Right lobe of liver (tissue), 6 donors: ENCODE measurements at regions not wholly inside any gene's neighbourhood (a gene's known extent, or its start where the extent isn't known, plus 50 kb on each side); places are given as distances from the start of the nearest gene placed in this dataset.

Experiments
- ATAC-seq, 4 donors: fragments of 200-7000 bp; cut with Tn5 transposase; one replicate each; pipeline ENCODE4 v1.9.1; 2020; ENCODE audit warnings: mild to moderate bottlenecking in 4 of 4, moderate library complexity in 4 of 4
- DNase-seq, 3 donors: peaks; one replicate each; pipeline ENCODE4 v3.0.0-alpha.2; 2020
- H3K27ac ChIP-seq, 3 donors: fragments of 200-600 bp; one replicate each; pipeline ENCODE4 v1.8.0; 2022
- H3K27me3 ChIP-seq, 2 donors: fragments of 200-600 bp; one replicate each; pipeline ENCODE4 v1.8.0; 2022
- H3K36me3 ChIP-seq, 4 donors: fragments of 200-600 bp; sonication (generic) in 1 of 4; one replicate each; pipeline versions ENCODE4 v1.5.1 to v1.8.0; 2017 to 2022; ENCODE audit warnings: control low read depth in 1 of 4
- H3K4me1 ChIP-seq, 4 donors: fragments of 200-600 bp; sonication (generic) in 1 of 4; one replicate each; pipeline versions ENCODE4 v1.5.1 to v1.8.0; 2017 to 2022; ENCODE audit warnings: control low read depth in 1 of 4
- H3K4me3 ChIP-seq, 3 donors: fragments of 200-600 bp; one replicate each; pipeline ENCODE4 v1.8.0; 2022
- H3K9me3 ChIP-seq, 4 donors: fragments of 200-600 bp; sonication (generic) in 1 of 4; one replicate each; pipeline versions ENCODE4 v1.5.1 to v1.8.0; 2017 to 2022; ENCODE audit warnings: control low read depth in 1 of 4
- POLR2A ChIP-seq: fragments of 450-650 bp; IDR thresholded peaks from one replicate; pipeline ENCODE4 v1.6.1; 2017; ENCODE audit warnings: antibody characterized with exemption, mild to moderate bottlenecking
- WGBS: methylation state at CpG from one replicate; pipeline ENCODE4 v1.1.6; 2018; ENCODE audit warnings: low coverage, low lambda C conversion rate; ENCODE audit not compliant: insufficient coverage; ENCODE audit errors: missing lambda C conversion rate; 5-methylcytosine and 5-hydroxymethylcytosine counted together
- intact Hi-C, 2 donors: fragments of 100-400 bp; cut with DNase I; formaldehyde crosslinking; loops; one replicate each; pipeline versions ENCODE4 v1.11.2 to v1.14.1; 2022
- TF ChIP-seq, protein P1 (sequence below), 4 donors: fragments of 200-600 bp in 3 of 4; fragments of 450-650 bp in 1 of 4; IDR thresholded peaks; one replicate each; pipeline versions ENCODE4 v1.5.1 to v1.8.0; 2016 to 2022; ENCODE audit warnings: antibody characterized with exemption in 4 of 4, mild to moderate bottlenecking in 2 of 4
- donor health status: DM: no; HTN: yes; CAD: no.
- donor health status: DM: no; HTN: no; CAD: no.
- donor health status: DM: no; HTN: no; CAD: no.
- donor health status: DM: no; HTN: yes; CAD: no.
- donor health status: DM: no; HTN: yes; CAD: no.

GRCh38 chr2:118791483-118791882, 56.0 kb downstream of the EN1 start:
- no peaks in the 10 kb centered on the region for H3K36me3 ChIP-seq
- no peaks in the 10 kb centered on the region for H3K4me1 ChIP-seq
- no peak for TF ChIP-seq POLR2A
- TF ChIP-seq, protein P1, sequence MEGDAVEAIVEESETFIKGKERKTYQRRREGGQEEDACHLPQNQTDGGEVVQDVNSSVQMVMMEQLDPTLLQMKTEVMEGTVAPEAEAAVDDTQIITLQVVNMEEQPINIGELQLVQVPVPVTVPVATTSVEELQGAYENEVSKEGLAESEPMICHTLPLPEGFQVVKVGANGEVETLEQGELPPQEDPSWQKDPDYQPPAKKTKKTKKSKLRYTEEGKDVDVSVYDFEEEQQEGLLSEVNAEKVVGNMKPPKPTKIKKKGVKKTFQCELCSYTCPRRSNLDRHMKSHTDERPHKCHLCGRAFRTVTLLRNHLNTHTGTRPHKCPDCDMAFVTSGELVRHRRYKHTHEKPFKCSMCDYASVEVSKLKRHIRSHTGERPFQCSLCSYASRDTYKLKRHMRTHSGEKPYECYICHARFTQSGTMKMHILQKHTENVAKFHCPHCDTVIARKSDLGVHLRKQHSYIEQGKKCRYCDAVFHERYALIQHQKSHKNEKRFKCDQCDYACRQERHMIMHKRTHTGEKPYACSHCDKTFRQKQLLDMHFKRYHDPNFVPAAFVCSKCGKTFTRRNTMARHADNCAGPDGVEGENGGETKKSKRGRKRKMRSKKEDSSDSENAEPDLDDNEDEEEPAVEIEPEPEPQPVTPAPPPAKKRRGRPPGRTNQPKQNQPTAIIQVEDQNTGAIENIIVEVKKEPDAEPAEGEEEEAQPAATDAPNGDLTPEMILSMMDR (IDR thresholded peaks at IDR 0.05): no peak
- intact Hi-C loops: no loop called here
- no peak overlapping the region for H3K27ac ChIP-seq
- no peaks in the 10 kb centered on the region for H3K27me3 ChIP-seq
- H3K9me3 ChIP-seq: no peaks in the 10 kb centered on the region
- H3K4me3 ChIP-seq: no peak overlapping the region
- no peak for DNase-seq
- no peak for ATAC-seq

GRCh38 chr2:118786746-118787145, 60.7 kb downstream of the EN1 start:
- 4% methylated on average over 4 of the region's 7 CpGs for WGBS
- ATAC-seq: no peak
- intact Hi-C loops: no loop called here

GRCh38 chr2:118784860-118785259, 62.6 kb downstream of the EN1 start:
- WGBS: no CpG with 5 or more reads among the region's 6 CpGs
- intact Hi-C loops: no loop called here
- Histone ChIP-seq H3K4me1 (no peaks in the 10 kb centered on the region), H3K36me3 (no peaks in the 10 kb centered on the region), H3K9me3 (no peaks in the 10 kb centered on the region), H3K27ac (no peak overlapping the region), H3K27me3 (no peaks in the 10 kb centered on the region), H3K4me3 (no peak overlapping the region)
- DNase-seq (no peak), ATAC-seq (no peak)
- no peak for TF ChIP-seq POLR2A
- TF ChIP-seq, protein P1 (IDR thresholded peaks at IDR 0.05): no peak

More at GRCh38 chr2:118786746-118787145, 60.7 kb downstream of the EN1 start:
- Histone ChIP-seq H3K9me3 (no peaks in the 10 kb centered on the region), H3K4me1 (no peaks in the 10 kb centered on the region), H3K27me3 (no peaks in the 10 kb centered on the region), H3K36me3 (no peaks in the 10 kb centered on the region), H3K4me3 (no peak overlapping the region), H3K27ac (no peak overlapping the region)
- no peak for TF ChIP-seq POLR2A
- TF ChIP-seq, protein P1 (IDR thresholded peaks at IDR 0.05): no peak
- DNase-seq: no peak

DNA sequence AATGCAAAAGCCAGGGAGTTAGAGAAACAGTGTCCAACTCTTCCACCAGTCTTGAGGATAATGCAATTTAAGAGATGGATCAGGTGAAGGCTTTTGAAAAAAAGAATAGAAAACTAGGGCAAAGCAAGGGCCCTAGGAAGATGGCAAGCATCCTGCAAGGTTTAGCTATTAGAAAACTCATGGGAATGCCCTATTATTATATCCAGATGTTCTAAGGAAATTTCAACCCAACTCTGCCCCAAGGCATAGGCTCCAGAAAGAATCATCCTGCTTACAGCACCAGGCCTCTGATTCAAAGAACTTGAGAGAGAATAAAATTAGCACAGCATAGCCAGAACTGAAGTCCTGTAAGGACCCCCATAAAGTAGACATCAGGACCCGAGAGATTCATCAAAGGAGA, 68.1 kb downstream of the EN1 start:
- Histone ChIP-seq H3K36me3 (no peaks in the 10 kb centered on the region), H3K4me1 (peaks cover 0 to 4% (median 2%) of the 10 kb centered on the region in 4 donors), H3K9me3 (no peaks in the 10 kb centered on the region), H3K4me3 (no peak overlapping the region), H3K27ac (no peak overlapping the region), H3K27me3 (peaks cover 0 to 3% of the 10 kb centered on the region in 2 donors)
- no peak for TF ChIP-seq POLR2A
- TF ChIP-seq, protein P1 (IDR thresholded peaks at IDR 0.05): no peak
- intact Hi-C loops: no loop called here
- 0% methylated on average over 1 of the region's 1 CpG for WGBS
- no peak for DNase-seq
- no peak for ATAC-seq
